ENCODE measurements at regions not wholly inside any gene's neighbourhood (a gene's known extent, or its start where the extent isn't known, plus 50 kb on each side); places are given as distances from the start of the nearest gene placed in this dataset.

GRCh38 chr9:75408391-75408790 lies 320.1 kb downstream of the OSTF1 start:
- no peak for DNase-seq (ENCODE audit: low read depth, low spot score)

- no peak for DNase-seq (ENCODE audit: low read depth, low spot score)
Observed at GRCh38 chr9:75410405-75410804, 322.1 kb downstream of the OSTF1 start.

GRCh38 chr9:75414371-75415160 lies 326.3 kb downstream of the OSTF1 start:
- no peak for DNase-seq (ENCODE audit: low read depth, low spot score)

GRCh38 chr9:75417471-75417870 lies 329.2 kb downstream of the OSTF1 start:
- DNase-seq (ENCODE audit: low read depth, low spot score): no peak

GRCh38 chr9:75418518-75418917 lies 330.2 kb downstream of the OSTF1 start:
- DNase-seq (ENCODE audit: low read depth, low spot score): no peak

- no peak for DNase-seq (ENCODE audit: low read depth, low spot score)
Observed at GRCh38 chr9:75422944-75423522, 334.7 kb downstream of the OSTF1 start.

- DNase-seq (ENCODE audit: low read depth, low spot score): no peak
Observed at GRCh38 chr9:75429531-75430475, 341.5 kb downstream of the OSTF1 start.

GRCh38 chr9:75431375-75431774 lies 343.1 kb downstream of the OSTF1 start:
- DNase-seq (ENCODE audit: low read depth, low spot score): no peak

- DNase-seq (ENCODE audit: low read depth, low spot score): no peak
Observed at GRCh38 chr9:75432386-75432785, 344.1 kb downstream of the OSTF1 start.

- DNase-seq (ENCODE audit: low read depth, low spot score): no peak
Observed at GRCh38 chr9:75432888-75433287, 344.6 kb downstream of the OSTF1 start.

GRCh38 chr9:75438716-75439115 lies 350.4 kb downstream of the OSTF1 start:
- no peak for DNase-seq (ENCODE audit: low read depth, low spot score)

GRCh38 chr9:75440914-75441313 lies 352.6 kb downstream of the OSTF1 start:
- DNase-seq (ENCODE audit: low read depth, low spot score): no peak

- no peak for DNase-seq (ENCODE audit: low read depth, low spot score)
Observed at GRCh38 chr9:75445144-75445543, 356.8 kb downstream of the OSTF1 start.

- DNase-seq (ENCODE audit: low read depth, low spot score): no peak
Observed at GRCh38 chr9:75447281-75447680, 359.0 kb downstream of the OSTF1 start.

- no peak for DNase-seq (ENCODE audit: low read depth, low spot score)
Observed at GRCh38 chr9:75448281-75448680, 360.0 kb downstream of the OSTF1 start.

- no peak for DNase-seq (ENCODE audit: low read depth, low spot score)
Observed at GRCh38 chr9:75448955-75449354, 360.6 kb downstream of the OSTF1 start.

GRCh38 chr9:75451045-75451444 lies 362.7 kb downstream of the OSTF1 start:
- no peak for DNase-seq (ENCODE audit: low read depth, low spot score)

- DNase-seq (ENCODE audit: low read depth, low spot score): no peak
Observed at GRCh38 chr9:75451505-75451904, 363.2 kb downstream of the OSTF1 start.

- DNase-seq (ENCODE audit: low read depth, low spot score): no peak
Observed at GRCh38 chr9:75452512-75452911, 364.2 kb downstream of the OSTF1 start.

GRCh38 chr9:75454043-75454442 lies 365.7 kb downstream of the OSTF1 start:
- DNase-seq (ENCODE audit: low read depth, low spot score): no peak

GRCh38 chr9:75454891-75455290 lies 366.6 kb downstream of the OSTF1 start:
- DNase-seq (ENCODE audit: low read depth, low spot score): no peak

- no peak for DNase-seq (ENCODE audit: low read depth, low spot score)
Observed at GRCh38 chr9:75455444-75455921, 367.2 kb downstream of the OSTF1 start.
